ENCODE measurements at regions not wholly inside any gene's neighbourhood (a gene's known extent, or its start where the extent isn't known, plus 50 kb on each side); places are given as distances from the start of the nearest gene placed in this dataset.
"Not testable (repeated sequence)": the region's sequence is repeated elsewhere in the genome, so short reads cannot be mapped to it uniquely, and the experiment has no call there.

DNA sequence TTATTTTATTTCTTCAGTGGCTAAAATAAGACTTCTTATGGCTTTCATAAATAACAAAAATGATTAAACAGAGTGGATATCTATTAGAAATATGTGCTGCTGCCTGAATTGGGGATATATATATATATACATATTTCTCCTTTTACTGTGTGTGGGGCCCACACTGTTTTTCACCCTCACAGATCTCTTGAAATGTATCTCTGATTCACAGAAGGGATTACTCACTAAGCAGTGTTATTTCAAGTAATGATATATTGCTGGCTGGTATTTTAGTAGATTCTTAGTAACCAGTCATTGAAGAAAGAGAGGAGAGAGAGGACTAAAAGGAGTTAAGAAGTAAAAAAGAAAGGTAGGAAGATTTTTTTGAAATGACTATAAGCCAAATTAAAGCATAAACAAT is 308.6 kb upstream of the NRP1 start:
- DNase-seq, result no peak

DNA sequence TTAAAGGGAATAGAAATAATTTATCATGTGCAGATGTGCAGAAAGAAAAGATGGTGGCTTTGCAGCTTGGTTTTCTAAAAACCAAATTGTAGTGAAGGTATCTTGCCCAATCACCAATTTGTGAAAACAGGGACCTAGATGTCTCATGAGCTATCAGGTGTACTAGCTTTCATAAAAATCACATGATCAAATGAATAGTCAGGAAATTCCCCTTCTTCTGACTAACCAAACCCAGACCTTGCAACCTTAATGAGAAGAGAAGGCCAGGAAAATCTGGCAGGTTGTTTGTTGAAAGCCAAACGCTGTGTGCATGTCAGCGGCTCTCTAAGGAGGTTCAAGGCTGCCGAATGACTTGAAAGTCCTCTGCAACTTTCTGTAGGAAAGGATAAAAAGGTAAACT is 304.4 kb upstream of the NRP1 start:
- DNase-seq, result no peak

DNA sequence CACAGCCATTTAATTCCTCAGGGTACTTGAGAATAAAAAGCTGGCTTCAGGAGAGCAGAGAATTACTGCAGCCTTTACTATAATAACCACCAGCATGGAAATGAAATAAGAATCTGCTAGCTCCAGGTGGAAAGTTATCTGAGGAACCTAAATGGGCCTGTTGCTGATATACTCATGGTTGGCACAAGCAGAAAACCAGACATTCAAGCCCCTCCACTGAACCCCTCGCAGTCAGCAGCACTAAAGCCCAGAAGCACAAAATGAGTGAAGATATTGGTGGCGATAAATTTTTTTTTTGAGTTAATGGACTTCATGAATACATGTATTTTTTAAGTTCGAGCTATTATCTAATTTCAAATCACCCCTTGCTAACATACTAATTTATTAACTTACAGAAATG is 303.9 kb upstream of the NRP1 start:
- no peak for DNase-seq

DNA sequence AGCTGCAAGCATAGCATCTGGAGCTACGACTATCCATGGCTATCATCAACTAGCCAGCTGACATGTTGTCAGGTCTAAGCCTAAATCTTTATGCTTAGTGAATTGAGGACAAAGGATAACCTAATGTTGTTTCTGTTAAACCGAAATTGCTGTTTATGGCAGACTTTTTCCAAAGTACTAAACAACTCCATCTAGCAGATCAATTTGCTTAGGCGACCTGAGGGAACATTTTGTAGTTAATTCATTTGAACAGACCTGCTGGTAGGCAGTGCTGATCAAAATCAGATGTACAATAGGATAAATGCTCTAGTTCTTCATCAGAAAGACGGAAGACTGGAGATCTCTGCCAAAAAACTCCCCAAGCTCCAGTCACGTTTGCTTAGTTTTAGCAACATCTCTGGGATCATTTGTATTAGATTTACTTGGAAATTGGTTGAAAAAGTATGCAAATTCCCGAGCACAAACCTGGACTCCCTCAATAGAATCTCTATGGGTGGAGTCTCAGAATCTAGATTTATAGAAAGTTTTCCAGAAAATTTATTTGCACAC is 301.6 kb upstream of the NRP1 start:
- no peak for DNase-seq

DNA sequence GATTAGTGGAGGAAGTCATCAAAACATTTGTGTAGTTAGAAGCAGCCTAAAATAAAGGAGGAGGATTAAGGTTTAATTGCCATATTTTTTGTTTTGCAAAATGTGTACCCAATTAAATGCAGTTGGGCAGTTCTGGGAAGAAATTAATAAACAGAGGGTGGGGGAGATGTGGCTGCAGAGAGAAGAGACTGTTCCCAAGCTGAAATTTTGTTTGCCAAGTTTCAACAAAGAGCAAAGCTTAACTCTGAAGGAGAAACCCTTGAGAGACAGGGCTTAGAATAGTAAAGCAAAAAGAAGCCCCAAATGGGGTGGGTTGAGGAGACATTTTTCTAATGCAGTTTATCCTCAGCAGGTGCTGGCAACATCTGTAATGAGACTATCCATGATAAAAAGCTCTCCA is 298.0 kb upstream of the NRP1 start:
- DNase-seq, result no peak

DNA sequence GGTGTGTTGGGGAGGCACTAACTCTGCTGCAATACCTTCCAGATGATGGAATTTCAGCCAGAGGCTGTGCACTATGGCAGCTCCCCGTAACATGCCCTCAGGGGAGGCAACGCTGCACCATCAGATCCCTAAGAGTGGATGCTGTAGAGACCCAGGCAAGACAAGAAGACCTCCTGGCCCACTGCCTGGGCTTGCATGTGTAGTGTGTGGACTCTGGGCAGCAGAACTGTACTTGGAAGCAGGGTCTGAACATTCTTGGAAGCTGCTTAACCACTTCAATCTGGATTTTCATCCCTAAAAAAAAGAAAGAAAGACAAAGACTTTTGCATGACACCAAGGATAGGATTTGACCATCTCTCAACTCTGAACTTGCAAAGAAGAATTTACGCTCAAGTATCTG is 297.5 kb upstream of the NRP1 start:
- DNase-seq, result no peak

DNA sequence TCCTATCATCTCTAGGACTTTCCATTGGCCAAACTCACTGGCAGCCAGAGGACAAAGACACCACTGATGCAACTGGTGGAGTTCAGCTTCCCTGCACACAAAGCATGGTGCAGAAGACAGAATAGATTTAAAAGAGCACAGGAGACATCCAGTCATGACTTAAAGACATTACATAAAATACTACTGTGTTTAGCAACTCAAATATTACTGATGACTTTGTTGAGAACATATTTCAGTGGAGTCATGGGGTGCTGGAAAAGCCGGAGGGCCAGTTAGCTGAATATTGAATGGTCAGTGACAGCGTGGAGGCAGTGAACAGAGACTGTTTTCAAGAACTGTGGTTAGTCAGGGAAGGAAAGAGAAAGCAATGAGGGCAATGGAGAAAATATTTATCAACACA is 296.3 kb upstream of the NRP1 start:
- DNase-seq, result no peak

DNA sequence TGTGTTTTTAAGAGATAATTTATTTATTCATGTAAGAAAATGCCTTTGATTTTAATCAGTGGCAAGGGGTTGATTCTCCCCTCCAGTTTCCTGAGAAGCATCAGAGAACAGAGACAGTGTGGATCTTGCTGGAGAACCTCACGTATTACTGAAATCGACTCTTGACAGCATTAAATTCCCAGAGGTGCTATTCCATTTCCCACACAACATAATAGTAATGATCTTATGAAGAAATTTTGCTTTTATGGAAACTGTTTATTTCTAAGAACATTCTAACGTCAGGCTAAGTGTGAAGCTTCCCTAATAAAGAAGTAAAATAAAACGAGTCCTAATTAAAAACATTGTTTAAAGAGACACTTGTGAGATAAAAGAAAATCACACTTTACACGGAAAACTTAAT is 293.1 kb upstream of the NRP1 start:
- DNase-seq, result no peak

DNA sequence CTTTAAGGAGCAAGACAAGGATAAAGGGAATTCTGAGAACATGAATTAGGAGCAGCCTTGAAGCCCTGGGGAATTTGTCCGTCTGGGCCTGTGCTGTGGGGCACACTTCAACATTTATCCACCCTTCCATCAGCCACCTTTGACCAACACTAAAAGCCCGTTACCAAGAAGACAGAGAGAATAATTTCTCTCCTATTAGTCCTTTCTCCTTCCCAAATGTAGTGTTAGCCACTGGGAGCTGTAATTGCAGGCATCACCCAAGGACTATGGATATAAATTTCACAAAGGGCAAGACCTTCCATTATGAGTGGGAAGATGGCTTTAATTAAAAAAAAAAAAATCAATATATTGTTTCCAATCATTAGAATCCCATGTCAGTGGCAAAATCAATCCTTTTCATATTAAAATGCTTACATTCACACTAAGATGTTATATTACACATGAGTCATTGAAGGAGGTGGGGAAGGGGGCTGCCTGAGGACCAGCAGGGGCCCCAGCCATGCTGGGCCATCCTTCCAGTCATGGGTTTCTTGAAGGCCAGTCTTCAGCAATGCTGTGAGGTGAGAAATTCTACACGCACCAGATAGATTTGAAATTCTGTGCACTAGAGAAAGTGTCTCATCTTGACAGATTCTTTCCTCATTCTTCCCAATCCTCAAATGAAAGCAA is 292.5 kb upstream of the NRP1 start:
- DNase-seq, result no peak

DNA sequence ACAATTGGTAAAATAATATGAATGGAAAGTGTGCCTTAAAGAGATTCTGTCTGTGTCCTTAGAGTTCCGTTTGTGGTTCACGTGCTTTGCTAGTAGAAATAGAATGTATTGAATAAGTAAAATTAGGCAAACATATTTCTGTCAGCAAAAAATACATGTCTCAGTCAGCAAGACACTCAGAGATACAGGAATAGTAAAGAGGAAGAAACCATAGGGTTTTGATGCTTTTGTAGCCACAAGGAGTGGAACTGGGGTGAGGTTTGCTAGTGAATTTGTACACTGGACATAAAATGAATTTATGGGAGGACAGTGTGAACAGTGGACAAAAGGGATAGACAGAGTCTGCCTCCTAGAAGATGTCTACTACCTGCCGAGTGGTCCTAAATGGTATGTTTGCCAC is 289.2 kb upstream of the NRP1 start:
- no peak for DNase-seq

DNA sequence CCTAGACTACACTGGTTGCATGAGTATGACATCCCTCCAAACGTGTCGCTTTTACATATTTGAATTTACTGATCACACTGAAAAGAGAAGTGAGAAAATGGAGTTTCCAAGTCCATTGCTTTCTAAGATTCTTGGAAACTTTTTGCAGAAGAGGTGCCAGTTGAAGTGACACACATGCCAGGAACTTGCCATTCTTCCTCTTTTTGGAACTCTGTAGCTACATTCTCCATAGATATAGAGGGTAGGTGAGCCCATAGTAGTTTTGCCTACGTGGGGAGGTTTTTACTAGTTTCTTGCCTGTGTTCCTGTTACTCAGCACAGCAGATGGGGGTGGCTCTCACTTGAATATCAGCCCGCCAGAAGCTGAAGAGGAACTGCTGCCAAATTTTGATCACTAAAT is 286.6 kb upstream of the NRP1 start:
- DNase-seq, result no peak

DNA sequence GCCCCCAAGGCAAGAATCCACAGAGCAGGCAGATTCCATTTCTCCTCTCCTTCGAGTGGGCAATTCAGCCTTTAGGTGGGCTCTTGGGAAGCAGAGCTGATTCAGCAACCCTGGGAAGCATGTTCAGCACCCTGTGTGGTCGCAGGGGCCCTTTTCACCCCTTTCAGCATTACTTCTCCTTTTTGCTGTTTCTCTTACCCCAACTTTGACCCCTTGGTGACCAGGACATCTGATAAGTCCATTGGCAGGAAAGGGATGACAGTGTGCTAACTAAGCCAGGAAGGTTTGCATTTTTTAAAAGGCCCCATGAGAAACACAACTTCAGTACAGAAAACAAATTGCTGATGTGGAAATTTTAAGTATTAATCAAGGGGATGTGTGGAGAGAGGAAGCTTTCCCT is 283.7 kb upstream of the NRP1 start:
- no peak for DNase-seq

DNA sequence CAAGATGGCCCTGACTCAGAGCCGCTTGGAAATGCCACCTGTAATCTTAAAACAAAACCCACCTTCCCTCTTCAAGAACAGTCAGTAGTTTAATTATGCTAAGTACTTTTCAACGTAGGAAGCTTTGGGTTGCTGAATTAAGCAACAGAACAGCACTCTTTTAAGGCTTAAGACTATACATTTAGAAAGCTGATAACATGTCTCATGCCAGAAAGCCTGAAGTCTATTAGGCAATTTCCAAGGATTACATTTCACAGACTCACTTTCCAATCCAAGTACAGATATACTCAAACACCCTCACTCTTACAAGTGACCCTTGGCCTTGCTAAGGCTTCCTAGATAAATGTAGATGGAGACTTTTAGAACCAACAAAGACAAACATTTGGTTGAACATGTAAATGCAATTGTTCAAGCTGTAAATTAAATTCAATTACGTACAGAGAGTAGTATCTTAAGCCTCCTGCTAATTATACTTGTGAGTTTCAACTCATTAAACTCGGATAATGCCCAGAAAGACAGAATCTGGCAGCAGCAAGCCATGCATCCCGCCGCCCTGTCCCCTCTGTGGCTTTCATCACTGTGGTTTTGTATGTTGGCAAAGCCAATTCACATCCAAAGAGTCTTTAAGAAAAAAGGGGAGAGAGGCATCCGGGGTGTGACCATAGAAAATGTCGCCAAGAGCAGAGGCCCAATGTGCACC is 283.1 kb upstream of the NRP1 start:
- no peak for DNase-seq

DNA sequence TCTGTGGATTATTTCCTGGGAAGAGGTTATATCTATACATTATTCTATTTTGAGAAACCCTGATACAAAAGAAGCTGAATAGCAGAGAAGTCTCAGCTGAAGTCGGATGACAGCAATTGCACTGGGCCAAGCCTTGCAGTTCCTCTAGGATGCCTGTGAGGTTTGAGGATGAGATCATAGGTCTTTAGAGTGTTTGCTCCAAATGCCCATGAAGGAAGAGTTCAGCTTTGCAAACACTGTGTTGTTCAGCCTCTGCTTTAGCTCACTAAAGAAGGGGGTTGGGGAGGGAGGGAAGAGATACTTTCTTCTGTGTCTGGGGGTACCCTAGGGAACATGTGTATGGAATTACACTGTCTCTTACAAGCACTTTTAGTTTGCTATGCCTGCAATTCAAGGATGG is 282.5 kb upstream of the NRP1 start:
- no peak for DNase-seq

DNA sequence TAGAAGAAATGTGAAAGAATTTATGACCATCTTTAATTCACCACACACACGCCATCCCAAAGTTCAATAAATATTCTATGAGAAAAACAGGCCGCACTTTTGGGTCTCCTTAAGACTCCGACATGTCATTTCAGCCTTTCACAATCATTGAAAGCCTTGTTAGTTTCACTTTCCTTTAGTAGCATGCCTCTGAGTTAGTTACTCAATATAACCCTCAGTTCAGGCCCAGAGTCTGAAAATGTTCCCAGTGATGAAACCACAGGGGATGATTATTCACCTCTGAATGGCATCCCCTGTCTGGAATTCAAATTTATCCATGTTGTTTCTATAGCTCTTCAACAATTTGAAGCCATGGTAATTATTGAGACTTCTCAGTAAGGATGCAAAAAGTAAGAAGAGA is 278.1 kb upstream of the NRP1 start:
- no peak for DNase-seq

DNA sequence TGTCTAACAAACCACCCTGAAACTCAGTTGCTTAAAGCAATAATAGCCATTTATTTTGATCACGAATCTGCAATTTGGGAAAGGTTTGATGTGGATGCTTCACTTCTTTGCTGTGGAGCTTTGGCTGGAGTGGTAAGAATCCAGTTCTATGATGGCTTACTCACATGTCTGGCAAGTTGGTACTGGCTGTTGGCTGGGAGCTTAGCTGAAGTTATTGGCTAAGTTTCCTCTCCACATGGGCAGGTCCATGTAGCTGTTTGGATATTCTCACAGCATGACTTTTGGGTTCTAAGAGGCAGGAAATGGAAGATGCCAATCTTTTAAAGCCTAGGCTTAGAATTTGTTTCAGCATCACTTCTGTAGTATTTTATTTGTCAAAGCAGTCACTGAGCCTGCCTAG is 277.6 kb upstream of the NRP1 start:
- DNase-seq, result no peak

DNA sequence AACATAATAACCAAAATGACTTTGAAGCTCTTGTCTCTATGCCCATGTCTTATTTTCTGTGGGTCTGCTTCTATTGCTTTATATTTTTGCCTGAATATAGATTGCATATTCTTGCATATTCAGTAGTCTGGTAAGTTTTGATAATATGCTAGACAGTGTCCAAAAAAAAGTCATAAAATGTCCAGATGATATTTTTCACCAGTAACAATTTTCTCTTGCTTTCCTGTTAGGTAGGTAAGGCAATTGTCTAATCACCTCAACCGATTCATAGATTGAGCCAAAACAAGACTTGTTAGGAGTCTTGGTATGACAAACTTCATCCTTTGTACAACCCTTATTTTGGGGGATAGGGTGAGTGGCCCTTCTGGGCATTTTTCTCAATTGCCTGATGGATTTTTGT is 277.0 kb upstream of the NRP1 start:
- no peak for DNase-seq

DNA sequence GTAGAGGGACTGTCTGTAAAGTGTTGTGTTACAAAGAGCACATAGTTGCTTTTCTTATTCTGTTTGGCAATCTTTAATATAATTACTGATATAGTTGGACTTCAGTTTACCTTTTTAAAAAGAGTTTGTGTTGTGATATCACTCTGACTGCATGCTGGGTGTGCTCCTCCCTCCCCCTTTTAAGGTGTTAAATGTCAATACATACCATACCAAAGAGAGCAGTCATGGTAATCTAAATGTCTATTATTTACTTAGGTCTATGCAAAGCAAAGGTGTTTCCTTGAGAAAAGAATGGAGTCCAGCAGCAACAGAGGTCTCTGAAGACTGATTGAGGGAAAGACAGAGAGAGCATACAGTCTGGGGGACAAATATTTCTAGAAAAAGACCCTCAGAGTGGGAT is 275.1 kb upstream of the NRP1 start:
- DNase-seq, result no peak

DNA sequence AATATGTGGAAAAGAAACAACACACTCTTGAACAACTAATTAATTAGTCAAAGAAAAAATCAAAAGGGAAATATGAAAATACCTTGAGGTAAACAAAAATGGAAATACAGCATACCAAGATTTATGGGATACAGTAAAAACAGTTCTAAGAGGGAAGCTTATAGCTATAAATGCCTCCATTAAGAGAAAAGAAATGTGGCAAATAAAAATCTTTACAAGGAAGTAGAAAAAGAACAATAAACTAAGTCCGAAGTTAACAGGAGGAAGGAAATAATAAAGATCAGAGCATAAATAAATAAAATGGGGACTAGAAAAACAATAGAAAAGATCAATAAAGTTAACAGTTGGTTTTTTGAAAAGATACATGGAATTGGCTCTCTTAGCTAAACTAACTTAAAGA is 267.8 kb upstream of the NRP1 start:
- no peak for DNase-seq

DNA sequence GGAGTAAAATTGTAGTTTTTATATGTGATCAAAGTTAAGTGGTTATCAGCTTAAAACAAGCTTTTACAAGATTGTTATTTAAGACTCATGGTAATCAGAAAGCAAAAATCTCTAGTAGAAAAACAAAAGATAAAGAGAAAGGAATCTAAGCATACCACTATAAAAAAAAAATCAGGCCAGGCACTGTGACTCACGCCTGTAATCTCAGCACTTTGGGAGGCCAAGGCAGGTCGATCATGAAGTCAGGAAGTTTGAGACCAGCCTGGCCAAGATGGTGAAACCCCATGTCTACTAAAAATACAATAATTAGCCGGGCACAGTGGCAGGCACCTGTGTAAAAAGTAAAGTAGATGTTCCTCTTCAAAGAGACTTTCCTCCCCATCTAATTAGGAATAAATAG is 265.9 kb upstream of the NRP1 start:
- DNase-seq, result no peak

DNA sequence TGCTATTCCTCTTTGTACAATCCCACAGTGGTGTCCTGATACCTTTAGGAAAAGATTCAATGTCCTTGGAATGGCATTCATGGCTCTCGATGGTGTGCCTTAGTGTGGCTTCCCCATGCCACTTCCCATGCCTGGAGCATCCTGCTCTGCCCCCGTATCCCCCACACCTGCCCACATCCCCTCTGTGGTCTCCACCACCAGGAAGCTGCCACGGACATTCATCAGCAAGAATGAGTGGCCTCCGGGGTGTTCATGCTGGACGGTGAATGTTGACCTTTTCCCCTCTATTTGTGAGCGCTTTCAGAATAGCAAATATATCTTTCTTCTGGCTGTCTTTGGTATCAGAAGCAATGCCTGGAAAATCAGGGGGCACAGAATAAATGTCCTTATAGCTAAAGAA is 262.0 kb upstream of the NRP1 start:
- DNase-seq, result no peak

DNA sequence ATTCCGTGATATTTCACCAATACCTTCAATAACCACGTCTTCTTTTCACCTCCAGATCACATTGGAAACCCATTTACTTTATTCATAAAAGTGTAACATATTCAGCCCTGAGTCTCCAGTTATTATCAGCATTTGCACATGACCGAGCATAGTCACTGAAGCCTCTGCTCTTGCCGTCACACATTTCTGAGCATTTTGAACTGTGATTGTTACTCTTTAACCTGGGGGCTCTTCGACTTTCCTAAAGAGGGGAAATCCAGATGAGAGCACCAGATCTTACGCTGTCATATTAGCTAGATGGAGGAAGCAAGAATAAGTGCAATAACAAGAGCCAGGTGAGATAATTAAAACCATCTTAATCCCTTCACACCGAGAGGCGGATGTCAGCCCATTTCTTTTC is 260.0 kb upstream of the NRP1 start:
- DNase-seq, result no peak

DNA sequence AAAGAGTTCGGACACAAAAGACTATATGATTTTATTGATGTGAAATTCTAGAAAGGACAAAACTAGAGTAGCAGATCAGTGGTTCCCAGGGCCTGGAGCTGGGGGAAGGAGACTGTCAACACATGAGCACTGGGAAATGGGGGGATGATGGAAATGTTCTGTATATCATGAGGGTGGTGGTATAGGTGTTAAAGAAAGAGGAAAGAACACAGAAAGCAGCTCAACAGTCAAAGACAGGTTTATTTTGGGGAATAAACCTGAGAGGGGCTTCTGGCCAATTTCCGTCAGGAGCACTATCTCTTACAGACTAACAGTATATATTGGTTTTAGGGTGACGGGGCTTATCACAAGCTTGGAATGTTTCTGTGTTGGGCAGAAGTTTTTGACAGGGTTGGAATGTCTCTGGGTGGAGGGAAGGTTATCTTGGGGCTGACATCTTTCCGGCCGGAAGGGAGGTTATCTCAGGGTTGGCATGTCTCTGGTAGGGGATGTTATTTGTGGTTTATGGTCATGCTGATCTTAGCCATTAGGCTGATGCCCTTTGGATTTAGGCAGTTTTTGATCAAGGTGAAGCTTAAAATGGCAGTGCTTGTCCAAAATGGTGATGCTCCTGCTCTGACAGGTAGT is 254.6 kb upstream of the NRP1 start:
- no peak for DNase-seq

DNA sequence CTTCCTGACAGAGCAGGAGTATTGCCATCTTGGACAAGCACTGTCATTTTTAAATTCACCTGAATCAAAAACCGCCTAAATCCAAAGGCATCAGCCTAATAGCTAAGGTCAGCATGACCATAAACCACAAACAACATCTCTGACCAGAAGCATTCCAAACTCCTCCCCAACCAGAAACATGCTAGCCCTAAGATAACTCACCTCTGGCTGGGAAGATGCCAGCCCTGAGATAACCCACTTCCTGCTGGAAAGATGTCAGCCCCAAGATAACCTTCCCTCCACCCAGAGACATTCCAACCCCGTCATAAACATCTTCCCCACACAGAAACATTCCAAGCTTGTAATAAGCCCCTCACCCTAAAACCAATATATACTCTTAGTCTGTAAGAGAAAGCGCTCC is 250.1 kb upstream of the NRP1 start:
- not testable (repeated sequence) for DNase-seq

DNA sequence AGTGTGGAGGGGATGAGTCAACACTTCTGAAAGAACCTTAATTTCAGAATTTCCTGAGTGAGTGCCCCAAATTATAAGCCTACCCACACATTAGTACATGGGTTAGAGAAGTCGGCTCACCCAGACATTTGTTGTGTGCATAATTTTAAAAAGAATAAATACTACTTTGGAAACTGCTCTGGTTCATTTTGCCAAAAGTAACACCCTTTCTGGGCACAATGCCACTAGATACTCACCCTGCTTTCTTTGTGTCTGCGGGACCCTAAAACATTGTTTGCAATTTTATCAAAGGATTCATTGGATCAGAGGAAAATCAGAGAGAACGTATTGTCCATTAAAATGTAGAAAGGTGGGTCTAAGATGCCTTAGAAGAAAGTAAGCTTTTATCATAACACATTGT is 245.5 kb upstream of the NRP1 start:
- DNase-seq, result no peak

All from NCI-H446 (cell line).